ENCODE measurements at regions not wholly inside any gene's neighbourhood (a gene's known extent, or its start where the extent isn't known, plus 50 kb on each side); places are given as distances from the start of the nearest gene placed in this dataset.

DNA sequence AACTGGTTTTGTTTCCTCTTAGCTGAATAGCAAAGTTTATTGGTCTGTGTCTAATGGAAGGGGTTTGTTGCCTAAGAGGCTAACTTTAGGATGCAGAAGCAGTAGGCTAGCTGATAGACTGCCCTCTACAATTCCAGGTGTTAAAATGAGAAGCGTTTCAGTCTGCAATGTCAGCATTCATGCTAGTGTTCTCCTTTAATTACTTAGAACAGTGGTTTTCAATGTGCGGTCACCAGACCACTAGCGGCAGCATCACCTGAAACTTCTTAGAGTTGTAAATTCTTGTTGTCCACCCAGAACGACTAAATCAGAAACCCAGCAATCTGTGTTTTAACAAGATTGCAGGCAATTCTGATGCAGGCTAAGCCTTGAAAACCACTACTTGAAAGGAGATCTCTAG, 392.9 kb downstream of the IPMK start:
- TF ChIP-seq, protein P1, sequence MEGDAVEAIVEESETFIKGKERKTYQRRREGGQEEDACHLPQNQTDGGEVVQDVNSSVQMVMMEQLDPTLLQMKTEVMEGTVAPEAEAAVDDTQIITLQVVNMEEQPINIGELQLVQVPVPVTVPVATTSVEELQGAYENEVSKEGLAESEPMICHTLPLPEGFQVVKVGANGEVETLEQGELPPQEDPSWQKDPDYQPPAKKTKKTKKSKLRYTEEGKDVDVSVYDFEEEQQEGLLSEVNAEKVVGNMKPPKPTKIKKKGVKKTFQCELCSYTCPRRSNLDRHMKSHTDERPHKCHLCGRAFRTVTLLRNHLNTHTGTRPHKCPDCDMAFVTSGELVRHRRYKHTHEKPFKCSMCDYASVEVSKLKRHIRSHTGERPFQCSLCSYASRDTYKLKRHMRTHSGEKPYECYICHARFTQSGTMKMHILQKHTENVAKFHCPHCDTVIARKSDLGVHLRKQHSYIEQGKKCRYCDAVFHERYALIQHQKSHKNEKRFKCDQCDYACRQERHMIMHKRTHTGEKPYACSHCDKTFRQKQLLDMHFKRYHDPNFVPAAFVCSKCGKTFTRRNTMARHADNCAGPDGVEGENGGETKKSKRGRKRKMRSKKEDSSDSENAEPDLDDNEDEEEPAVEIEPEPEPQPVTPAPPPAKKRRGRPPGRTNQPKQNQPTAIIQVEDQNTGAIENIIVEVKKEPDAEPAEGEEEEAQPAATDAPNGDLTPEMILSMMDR (IDR thresholded peaks at IDR 0.05): no peak
- Histone ChIP-seq H3K4me1 (no peaks in the 10 kb centered on the region), H3K27ac (no peak overlapping the region), H3K4me3 (no peak overlapping the region), H3K36me3 (no peaks in the 10 kb centered on the region), H3K27me3 (no peaks in the 10 kb centered on the region), H3K9me3 (no peaks in the 10 kb centered on the region)
- intact Hi-C loops (cut with DNase I): no loop called here
- DNase-seq (ENCODE audit: low spot score in 2 of 2): no peak

DNA sequence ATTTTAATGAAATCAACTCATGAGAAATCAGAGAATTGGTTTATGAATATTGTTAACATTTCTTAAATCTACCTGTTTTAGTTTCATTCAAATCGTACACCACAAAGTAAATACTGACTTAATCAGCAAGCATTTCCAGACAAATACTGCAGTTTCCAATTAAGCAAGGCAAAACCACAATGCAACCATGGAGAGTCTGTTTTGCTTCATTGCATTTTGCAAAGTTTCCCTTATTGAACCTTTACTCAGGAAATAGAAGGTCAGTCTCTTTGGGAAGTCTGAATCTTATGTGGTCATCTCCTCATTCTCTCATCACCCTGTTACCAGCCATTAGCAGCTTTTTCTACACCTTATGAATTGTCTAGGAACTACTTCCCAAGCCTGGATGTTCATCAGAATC, 400.5 kb downstream of the IPMK start:
- TF ChIP-seq, protein P1 (IDR thresholded peaks at IDR 0.05): no peak

GRCh38 chr10:57864765-57865680, 402.7 kb downstream of the IPMK start:
- Histone ChIP-seq H3K27ac (no peak overlapping the region), H3K4me1 (no peaks in the 10 kb centered on the region), H3K9me3 (no peaks in the 10 kb centered on the region), H3K27me3 (no peaks in the 10 kb centered on the region), H3K4me3 (no peak overlapping the region), H3K36me3 (no peaks in the 10 kb centered on the region)
- DNase-seq (ENCODE audit: low spot score in 2 of 2): no peak
- intact Hi-C loops (cut with DNase I): no loop called here
- TF ChIP-seq, protein P1 (IDR thresholded peaks at IDR 0.05): no peak

More for the DNA sequence above, 400.5 kb downstream of the IPMK start:
- Histone ChIP-seq H3K4me3 (no peak overlapping the region), H3K36me3 (no peaks in the 10 kb centered on the region), H3K4me1 (no peaks in the 10 kb centered on the region), H3K9me3 (no peaks in the 10 kb centered on the region), H3K27ac (no peak overlapping the region), H3K27me3 (no peaks in the 10 kb centered on the region)
- intact Hi-C loops (cut with DNase I): no loop called here
- no peak for DNase-seq (ENCODE audit: low spot score in 2 of 2)

- no peak for DNase-seq (ENCODE audit: low spot score in 2 of 2)
- no peak overlapping the region for H3K4me3 ChIP-seq
- H3K27ac ChIP-seq: no peak overlapping the region
- H3K9me3 ChIP-seq: no peaks in the 10 kb centered on the region
- TF ChIP-seq, protein P1 (IDR thresholded peaks at IDR 0.05): peak in 2 of 3 experiments; percentile 21 to 39
- intact Hi-C loops (cut with DNase I): loop anchor here (5.0 kb wide), 1 partner anchor 268 kb away; no protein-coding TSS in a partner anchor
- no peaks in the 10 kb centered on the region for H3K4me1 ChIP-seq
- H3K36me3 ChIP-seq: no peaks in the 10 kb centered on the region
- H3K27me3 ChIP-seq: no peaks in the 10 kb centered on the region
These were observed 417.9 kb downstream of the IPMK start for GRCh38 chr10:57849691-57850357.

GRCh38 chr10:57846307-57847065, 421.2 kb downstream of the IPMK start:
- Histone ChIP-seq H3K9me3 (no peaks in the 10 kb centered on the region), H3K27ac (no peak overlapping the region), H3K4me1 (no peaks in the 10 kb centered on the region), H3K4me3 (no peak overlapping the region), H3K27me3 (no peaks in the 10 kb centered on the region), H3K36me3 (no peaks in the 10 kb centered on the region)
- intact Hi-C loops (cut with DNase I): loop anchor here (5.0 kb wide), 1 partner anchor 264 kb away; no protein-coding TSS in a partner anchor
- no peak for DNase-seq (ENCODE audit: low spot score in 2 of 2)
- TF ChIP-seq, protein P1 (IDR thresholded peaks at IDR 0.05): no peak
